BLaER1 treated with 17β-estradiol and CSF1 and Interleukin-3, amounts not matched to agents 10 nM and 100 nM (cell line): ENCODE measurements at regions not wholly inside any gene's neighbourhood (a gene's known extent, or its start where the extent isn't known, plus 50 kb on each side); places are given as distances from the start of the nearest gene placed in this dataset.
"Not testable (repeated sequence)": the region's sequence is repeated elsewhere in the genome, so short reads cannot be mapped to it uniquely, and the experiment has no call there.

ENCODE experiments used
- H3K27ac ChIP-seq, 11 experiments: shearing (Covaris generic); formaldehyde crosslinking; 2 replicates each; pipeline ENCODE4 v1.8.1; 2022
- H3K27me3 ChIP-seq, 11 experiments: shearing (Covaris generic); formaldehyde crosslinking; 2 replicates each; pipeline ENCODE4 v1.8.1; 2022
- H3K36me3 ChIP-seq, 11 experiments: shearing (Covaris generic); formaldehyde crosslinking; 2 replicates each; pipeline ENCODE4 v1.8.1; 2022
- H3K4me1 ChIP-seq, 10 experiments: shearing (Covaris generic); formaldehyde crosslinking; 2 replicates each; pipeline ENCODE4 v1.8.1; 2022
- H3K4me2 ChIP-seq, 11 experiments: shearing (Covaris generic); formaldehyde crosslinking; 2 replicates each; pipeline ENCODE4 v1.8.1; 2022
- H3K4me3 ChIP-seq, 10 experiments: shearing (Covaris generic); formaldehyde crosslinking; 2 replicates each; pipeline ENCODE4 v1.8.1; 2022
- H3K9ac ChIP-seq, 11 experiments: shearing (Covaris generic); formaldehyde crosslinking; 2 replicates each; pipeline ENCODE4 v1.8.1; 2022
- H3K9me3 ChIP-seq, 11 experiments: shearing (Covaris generic); formaldehyde crosslinking; replicated peaks in 1 of 11; 2 replicates each; pipeline ENCODE4 v1.8.1; 2022
- H4K20me1 ChIP-seq, 11 experiments: shearing (Covaris generic); formaldehyde crosslinking; 2 replicates each; pipeline ENCODE4 v1.8.1; 2022
- Cebpa-rat ChIP-seq, 11 experiments: shearing (Covaris generic); IDR thresholded peaks; 2 replicates each; pipeline ENCODE4 v1.8.1; 2022

DNA sequence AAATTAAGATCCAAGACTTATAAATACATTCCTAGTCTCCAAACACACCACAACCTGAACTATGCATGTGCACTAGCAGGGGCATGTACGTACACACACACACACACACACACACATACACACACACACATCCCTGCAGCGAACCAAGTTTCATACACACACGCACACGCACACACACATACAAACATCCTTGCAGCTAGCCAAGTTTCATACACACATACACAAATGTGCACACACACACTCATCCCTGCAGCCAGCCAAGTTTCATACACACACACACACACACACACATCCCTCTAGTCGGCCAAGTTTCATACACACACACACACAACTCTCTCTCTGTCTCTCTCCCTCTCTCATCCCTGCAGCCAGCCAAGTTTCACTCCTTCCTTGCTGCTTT lies 82.7 kb upstream of the WIPF3 start:
- no peaks in the 10 kb centered on the region for H3K27me3 ChIP-seq
- H4K20me1 ChIP-seq, result no peaks in the 10 kb centered on the region
- no peak overlapping the region for H3K4me2 ChIP-seq
- no peak overlapping the region for H3K4me3 ChIP-seq
- no peaks in the 10 kb centered on the region for H3K9me3 ChIP-seq
- no peak overlapping the region for H3K9ac ChIP-seq
- no peak overlapping the region for H3K27ac ChIP-seq
- H3K36me3 ChIP-seq, result no peaks in the 10 kb centered on the region
- H3K4me1 ChIP-seq, result peaks cover 0 to 10% (median 4%) of the 10 kb centered on the region in 10 experiments; a peak in 10 of 20 replicates
- TF ChIP-seq Cebpa-rat (IDR thresholded peaks at IDR 0.05), result no peak

DNA sequence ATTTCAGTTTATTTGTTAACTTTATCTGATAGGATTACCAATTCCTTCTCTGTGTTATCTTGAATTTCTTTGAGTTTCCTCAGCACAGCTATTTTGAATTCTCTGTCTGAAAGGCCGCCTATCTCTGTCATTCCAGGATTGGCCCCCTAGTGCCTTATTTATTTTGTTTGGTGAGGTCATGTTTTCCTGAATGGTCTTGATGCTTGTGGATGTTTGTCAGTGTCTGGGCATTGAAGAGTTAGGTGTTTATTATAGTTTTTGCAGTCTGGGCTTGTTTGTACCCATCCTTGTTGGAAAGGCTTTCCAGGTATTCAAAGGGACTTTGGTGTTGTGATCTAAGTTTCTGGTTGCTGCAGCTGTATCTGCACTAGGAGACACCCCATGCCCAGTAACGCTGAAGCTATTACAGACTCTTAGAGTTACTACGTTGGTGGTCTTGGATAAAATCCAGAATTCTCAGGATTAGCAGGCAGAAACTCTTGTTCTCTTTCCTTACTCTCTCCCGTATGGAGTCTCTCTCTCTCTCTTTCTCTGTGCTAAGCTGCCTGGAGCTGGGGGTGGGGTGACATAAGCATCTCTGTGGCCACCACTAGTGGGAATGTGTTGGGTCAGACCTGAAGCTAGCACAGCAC lies 76.7 kb upstream of the WIPF3 start:
- H3K4me2 ChIP-seq, H3K4me1 ChIP-seq, H3K4me3 ChIP-seq, H3K27me3 ChIP-seq, H4K20me1 ChIP-seq, H3K27ac ChIP-seq, H3K9me3 ChIP-seq, H3K36me3 ChIP-seq, H3K9ac ChIP-seq: not testable (repeated sequence)

DNA sequence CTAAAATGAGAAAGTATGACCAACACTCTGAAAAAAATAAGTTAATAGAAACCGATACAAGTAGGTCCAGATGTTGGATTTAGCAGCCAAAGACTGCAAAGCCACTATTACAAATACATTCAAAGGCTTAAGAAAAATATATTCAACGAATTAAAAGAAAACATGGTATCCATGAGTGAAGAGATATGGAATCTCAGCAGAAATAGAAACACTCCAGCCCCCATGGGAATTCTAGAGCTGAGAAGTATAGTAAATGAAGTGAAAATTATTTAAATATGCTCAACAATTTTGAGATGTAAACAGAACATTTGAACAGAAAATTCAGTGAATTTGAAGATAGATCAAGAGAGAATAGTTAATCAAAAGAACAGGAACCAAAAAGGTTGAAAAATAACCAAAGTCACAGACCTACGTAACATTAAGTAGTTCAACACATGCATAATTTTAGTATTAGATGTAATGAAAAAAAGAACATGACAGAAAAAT lies 72.0 kb upstream of the WIPF3 start:
- Histone ChIP-seq H3K4me2 (no peak overlapping the region), H3K27me3 (no peaks in the 10 kb centered on the region), H3K4me1 (no peaks in the 10 kb centered on the region), H3K4me3 (no peak overlapping the region), H3K9me3 (no peaks in the 10 kb centered on the region), H4K20me1 (no peaks in the 10 kb centered on the region), H3K36me3 (no peaks in the 10 kb centered on the region), H3K27ac (no peak overlapping the region), H3K9ac (no peak overlapping the region)
- TF ChIP-seq Cebpa-rat (IDR thresholded peaks at IDR 0.05), result no peak

DNA sequence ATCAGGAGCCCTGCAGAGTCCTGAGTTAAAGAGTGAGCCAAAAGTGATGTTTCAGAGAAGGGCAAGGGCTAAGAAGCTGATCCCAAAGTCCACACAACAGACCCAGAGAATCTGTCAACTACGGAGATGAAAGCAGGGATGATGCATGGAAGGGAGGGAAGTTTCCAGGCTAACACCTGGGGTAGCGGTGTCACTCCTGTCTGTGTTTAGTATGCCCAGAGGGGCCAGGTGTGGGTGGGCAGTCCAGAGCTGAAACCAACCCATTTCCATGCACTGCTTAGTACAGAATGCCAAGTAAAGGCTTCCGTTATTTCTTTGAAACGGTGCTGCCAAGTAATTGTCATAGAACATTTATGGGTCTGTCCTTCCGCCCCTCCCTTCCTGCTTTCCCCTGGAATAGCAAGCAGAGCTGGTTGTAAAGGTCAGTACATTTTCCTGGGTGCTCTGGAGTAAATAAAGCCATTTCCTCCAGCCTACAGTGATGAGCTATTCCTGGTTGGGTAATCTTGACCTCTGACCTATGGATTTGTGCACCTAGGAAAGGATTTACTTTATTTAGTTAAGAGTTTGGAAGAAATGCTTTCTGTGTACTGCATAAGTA lies 58.6 kb upstream of the WIPF3 start:
- not testable (repeated sequence) for H3K9ac ChIP-seq, H3K4me3 ChIP-seq, H3K9me3 ChIP-seq, H4K20me1 ChIP-seq, H3K4me1 ChIP-seq, H3K4me2 ChIP-seq, H3K36me3 ChIP-seq, H3K27ac ChIP-seq, H3K27me3 ChIP-seq

DNA sequence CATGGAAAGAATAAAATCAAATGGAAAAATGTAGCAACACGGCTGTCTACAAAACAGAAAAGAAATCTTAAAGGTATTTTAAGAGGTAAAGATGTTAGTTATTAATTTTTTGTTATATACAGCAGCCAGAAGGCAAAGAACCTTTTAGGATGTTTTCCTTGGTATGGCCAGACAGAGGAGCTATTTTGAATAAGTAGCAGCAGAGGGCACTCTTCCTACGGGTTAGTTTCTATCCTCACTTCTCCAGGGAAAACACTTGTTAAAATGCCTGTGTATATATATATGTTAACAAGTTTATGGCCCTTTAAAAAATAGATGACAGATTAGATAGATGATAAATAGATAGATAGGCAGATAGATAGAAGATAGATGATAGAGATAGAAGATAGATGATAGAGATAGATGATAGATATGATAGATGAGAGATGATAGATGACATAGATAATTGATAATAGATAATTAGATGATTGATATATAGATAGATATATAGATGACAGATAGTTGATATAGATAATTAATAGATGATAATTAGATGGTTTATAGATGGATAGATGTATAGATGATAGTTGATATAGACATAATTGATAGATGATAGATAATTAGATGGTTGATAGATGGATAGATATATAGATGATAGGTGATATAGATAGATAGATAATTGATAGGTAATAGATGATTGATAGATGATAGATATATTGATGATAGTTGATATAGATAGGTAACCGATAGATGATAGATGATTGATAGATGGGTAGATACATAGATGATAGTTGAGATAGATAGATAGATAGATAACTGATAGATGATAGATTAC lies 57.8 kb upstream of the WIPF3 start:
- no peaks in the 10 kb centered on the region for H3K4me1 ChIP-seq
- H3K36me3 ChIP-seq, result no peaks in the 10 kb centered on the region
- H3K27ac ChIP-seq, result no peak overlapping the region
- TF ChIP-seq Cebpa-rat (IDR thresholded peaks at IDR 0.05), result no peak
- H3K27me3 ChIP-seq, result no peaks in the 10 kb centered on the region
- no peak overlapping the region for H3K4me2 ChIP-seq
- no peak overlapping the region for H3K4me3 ChIP-seq
- no peaks in the 10 kb centered on the region for H4K20me1 ChIP-seq
- no peak overlapping the region for H3K9ac ChIP-seq
- H3K9me3 ChIP-seq, result no peaks in the 10 kb centered on the region

DNA sequence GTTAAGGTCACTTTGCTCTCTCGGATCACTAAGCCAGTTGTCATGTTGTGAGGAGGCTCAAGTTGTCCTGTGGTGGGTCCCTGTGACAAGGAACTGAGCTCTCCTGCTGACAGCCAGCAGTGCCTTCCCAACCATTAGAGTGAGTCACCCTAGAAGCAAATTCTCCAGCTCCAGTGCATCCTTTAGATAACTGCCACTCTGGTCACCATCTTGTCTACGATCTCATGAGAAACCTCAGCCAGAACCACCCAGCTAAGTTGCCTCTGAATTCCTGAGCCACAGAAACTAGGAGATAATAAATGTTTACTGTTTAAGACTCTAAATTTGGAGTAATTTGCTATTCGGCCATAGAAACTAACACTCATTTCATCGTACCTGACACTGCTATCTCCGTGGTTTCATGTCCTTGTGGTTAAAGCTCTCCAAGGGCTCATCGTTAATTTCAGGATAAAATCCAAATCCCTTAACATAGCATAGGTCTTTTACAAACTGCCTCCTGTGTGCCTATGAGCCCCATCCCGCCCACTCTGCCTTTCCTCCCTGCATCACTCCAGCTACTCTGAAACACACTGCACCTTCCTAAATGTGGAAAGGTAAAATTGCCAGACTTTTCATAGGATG lies 56.5 kb upstream of the WIPF3 start:
- TF ChIP-seq Cebpa-rat (IDR thresholded peaks at IDR 0.05), result no peak

DNA sequence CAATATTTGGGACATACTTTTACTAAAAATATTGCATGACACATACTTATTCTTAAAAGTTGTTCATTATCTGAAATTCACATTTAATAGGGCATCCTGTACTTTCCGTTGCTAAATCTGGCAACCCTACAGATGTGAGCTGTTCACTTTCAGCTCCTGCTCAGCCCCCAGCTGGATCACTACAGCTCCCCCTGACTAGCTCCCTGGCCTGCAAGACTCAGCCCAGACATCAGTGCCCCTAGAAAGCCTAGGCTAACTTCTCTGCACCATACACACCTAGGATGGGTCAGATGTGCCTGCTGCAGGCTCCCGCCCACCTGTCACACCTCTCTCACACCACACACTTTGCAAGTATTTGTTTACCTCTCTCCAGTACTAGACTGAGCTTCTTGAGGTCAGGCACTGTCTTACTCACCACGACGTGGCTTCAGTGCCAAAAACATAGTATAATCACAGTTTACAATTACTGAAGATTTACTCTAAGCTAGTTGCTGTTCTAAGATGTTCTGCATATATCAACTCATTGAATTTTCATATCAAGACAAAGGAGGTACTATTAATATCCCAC lies 55.9 kb upstream of the WIPF3 start:
- not testable (repeated sequence) for H3K9me3 ChIP-seq, H3K9ac ChIP-seq, H3K4me2 ChIP-seq, H4K20me1 ChIP-seq, H3K27ac ChIP-seq, H3K27me3 ChIP-seq, H3K36me3 ChIP-seq, H3K4me1 ChIP-seq, H3K4me3 ChIP-seq

More for the DNA sequence above, 56.5 kb upstream of the WIPF3 start:
- Histone ChIP-seq H4K20me1 (no peaks in the 10 kb centered on the region), H3K4me1 (no peaks in the 10 kb centered on the region), H3K36me3 (no peaks in the 10 kb centered on the region), H3K4me2 (no peak overlapping the region), H3K9ac (no peak overlapping the region), H3K9me3 (no peaks in the 10 kb centered on the region), H3K27ac (no peak overlapping the region), H3K27me3 (no peaks in the 10 kb centered on the region), H3K4me3 (no peak overlapping the region)

DNA sequence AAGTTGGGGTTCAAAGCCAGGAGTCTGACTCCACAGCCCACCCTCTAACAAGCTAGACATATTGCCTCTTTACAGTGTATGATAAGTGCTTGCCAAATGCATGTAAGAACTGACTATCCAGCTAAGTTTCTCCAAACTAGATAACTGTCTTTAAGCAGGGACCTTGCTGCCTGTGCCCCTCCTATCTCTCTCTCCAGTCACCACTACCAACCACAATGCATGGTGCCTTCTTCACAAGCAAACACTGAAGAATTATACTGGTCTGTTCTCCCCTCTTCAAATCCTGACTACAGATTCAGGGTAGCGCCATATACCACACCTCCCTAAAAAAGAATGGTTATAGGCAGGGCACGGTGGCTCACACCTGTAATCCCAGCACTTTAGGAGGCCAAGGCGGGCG lies 55.3 kb upstream of the WIPF3 start:
- not testable (repeated sequence) for H4K20me1 ChIP-seq, H3K9me3 ChIP-seq, H3K27me3 ChIP-seq, H3K4me1 ChIP-seq, H3K4me2 ChIP-seq, H3K9ac ChIP-seq, H3K27ac ChIP-seq, H3K36me3 ChIP-seq, H3K4me3 ChIP-seq

DNA sequence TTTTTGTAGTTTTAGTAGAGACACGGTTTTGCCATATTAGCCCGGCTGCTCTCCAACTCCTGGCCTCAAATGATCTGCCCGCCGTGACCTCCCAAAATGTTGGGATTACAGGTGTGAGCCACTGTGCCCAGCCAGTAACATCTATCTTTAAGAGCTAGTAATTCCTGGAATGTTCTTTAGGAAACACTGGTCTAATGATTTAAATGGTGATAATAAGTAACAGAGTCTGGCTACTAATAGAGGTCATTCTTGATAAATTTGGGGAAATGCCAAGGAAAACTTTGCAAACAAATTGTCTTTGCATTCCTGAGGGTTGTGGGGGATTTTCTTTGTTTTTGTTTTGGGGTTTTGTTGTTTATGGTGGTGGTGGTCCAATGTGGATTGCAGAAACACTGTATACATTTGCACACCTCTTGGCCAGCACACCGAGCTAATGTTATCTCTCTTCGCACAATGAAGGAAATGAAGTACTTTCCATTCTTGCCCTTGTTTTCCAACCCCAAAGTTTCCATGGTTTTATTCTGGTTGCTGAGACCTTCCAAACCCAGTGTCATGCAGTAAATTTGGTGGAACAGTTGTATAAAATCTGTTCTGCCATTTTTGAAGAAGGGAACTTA lies 51.3 kb upstream of the WIPF3 start:
- Histone ChIP-seq H3K9me3 (no peaks in the 10 kb centered on the region), H3K27me3 (no peaks in the 10 kb centered on the region), H3K4me3 (no peak overlapping the region), H4K20me1 (no peaks in the 10 kb centered on the region), H3K27ac (no peak overlapping the region), H3K4me2 (no peak overlapping the region), H3K36me3 (no peaks in the 10 kb centered on the region), H3K9ac (no peak overlapping the region), H3K4me1 (no peaks in the 10 kb centered on the region)
- TF ChIP-seq Cebpa-rat (IDR thresholded peaks at IDR 0.05), result no peak
